D341Med (cell line): ENCODE measurements at regions not wholly inside any gene's neighbourhood (a gene's known extent, or its start where the extent isn't known, plus 50 kb on each side); places are given as distances from the start of the nearest gene placed in this dataset.

Experiments used
- DNase-seq: peaks from one replicate; pipeline ENCODE4 v3.0.0; 2012; ENCODE audit warnings: low spot score

- DNase-seq = no peak
These were observed 63.3 kb upstream of the TAF1L start for GRCh38 chr9:32698706-32699277.

GRCh38 chr9:32701321-32702022 lies 66.0 kb upstream of the TAF1L start:
- no peak for DNase-seq

DNA sequence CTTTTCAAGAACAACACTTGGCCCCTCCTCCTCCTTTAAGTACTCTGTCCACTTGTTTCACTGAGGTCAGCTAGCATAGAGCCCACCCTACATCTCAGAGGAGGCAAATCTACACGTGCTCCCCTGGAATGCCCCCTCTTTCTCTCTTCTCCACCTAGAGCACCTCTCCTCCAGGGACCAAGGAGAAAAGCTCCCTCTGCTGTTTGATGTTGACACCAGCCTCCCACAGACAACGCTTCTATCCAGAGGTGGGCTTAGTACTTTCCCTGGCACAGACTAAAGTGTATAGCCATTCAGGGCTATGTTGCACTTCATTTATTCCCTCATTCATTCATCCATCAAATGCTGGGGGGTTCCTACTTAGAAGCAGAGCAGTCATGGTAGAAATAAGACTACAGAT lies 68.2 kb upstream of the TAF1L start:
- DNase-seq = peak; percentile 48

GRCh38 chr9:32704343-32704742 lies 68.9 kb upstream of the TAF1L start:
- DNase-seq = no peak

DNA sequence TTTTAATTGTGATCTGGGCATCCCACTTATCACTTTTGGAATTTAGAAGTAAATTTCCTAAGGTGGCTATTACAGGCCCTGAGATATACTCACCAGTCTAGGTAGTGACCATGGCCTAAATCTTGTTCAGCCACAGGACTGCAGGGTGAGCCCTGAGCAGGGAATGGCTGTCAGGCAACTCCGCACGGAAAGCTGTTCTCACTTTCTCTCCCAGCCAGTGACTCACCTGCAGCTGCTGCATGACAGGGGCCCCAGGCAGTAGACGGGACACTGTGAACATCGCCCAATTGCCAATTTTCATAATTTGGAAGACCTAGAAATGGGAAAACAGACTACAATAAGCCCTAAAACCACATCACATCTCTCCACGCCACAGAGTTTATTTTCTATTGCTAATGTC lies 69.6 kb upstream of the TAF1L start:
- no peak for DNase-seq

- DNase-seq = no peak
These were observed 70.7 kb upstream of the TAF1L start for GRCh38 chr9:32706004-32706724.

- DNase-seq = no peak
These were observed 71.2 kb upstream of the TAF1L start for GRCh38 chr9:32706725-32707100.

DNA sequence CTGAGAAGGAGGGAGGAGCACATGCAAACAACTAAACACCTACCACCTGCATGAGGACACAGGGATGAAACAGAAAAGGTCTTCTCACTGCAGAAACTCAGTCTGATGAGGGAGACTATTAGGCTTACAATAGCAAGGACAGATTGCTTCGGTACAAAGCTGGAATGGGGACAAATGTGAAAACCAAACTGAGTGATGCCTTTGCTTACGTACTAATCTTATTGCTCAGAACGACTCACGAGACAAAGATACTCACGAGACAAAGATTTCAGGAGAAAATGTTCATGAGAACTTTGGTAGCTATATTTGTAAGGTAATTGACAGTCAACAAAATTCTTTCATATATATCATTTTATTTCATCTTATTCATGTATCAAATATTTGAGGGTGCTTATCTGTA lies 71.9 kb upstream of the TAF1L start:
- no peak for DNase-seq

GRCh38 chr9:32708480-32709150 lies 73.1 kb upstream of the TAF1L start:
- no peak for DNase-seq

GRCh38 chr9:32709871-32710270 lies 73.5 kb upstream of the TMEM215 start:
- DNase-seq = no peak

- no peak for DNase-seq
These were observed 66.9 kb upstream of the TMEM215 start for GRCh38 chr9:32716425-32716824.

GRCh38 chr9:32716955-32717543 lies 66.3 kb upstream of the TMEM215 start:
- no peak for DNase-seq

- DNase-seq = no peak
These were observed 60.6 kb upstream of the TMEM215 start for GRCh38 chr9:32722704-32723103.

GRCh38 chr9:32723789-32724325 lies 59.5 kb upstream of the TMEM215 start:
- DNase-seq = peak; percentile 45

- DNase-seq = no peak
These were observed 58.1 kb upstream of the TMEM215 start for GRCh38 chr9:32725066-32725860.

DNA sequence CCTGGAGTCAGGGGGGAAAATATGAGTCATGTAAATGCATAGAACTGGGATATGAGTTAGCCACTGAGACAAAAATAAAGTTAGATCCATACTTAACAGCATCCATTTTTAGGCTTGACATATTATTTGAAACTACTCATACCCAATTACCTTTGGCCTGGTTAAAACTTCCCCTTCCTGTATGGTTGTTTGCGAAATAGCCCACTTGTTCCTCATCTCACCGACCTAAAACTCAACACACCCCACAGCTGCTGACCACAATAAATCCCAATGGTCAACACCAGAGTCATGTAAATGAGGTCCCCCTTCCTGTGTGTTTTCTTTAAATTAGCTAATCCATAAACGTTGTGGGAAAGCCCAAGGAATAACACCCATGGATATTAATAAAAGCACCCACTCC lies 55.2 kb upstream of the TMEM215 start:
- DNase-seq = no peak
